WTC11 (cell line): ENCODE measurements at regions not wholly inside any gene's neighbourhood (a gene's known extent, or its start where the extent isn't known, plus 50 kb on each side); places are given as distances from the start of the nearest gene placed in this dataset.

Experiments
- ATAC-seq: fragments of 200-7000 bp; cut with Tn5 transposase; 2 replicates; pipeline ENCODE4 v1.10.0; 2021; ENCODE audit warnings: mild to moderate bottlenecking, moderate library complexity
- CTCF ChIA-PET: fragments of 300-600 bp; sonication (Branson Sonifier 250); formaldehyde crosslinking; loops from one replicate; lab custom pipeline; 2021; ENCODE audit warnings: antibody characterized with exemption; lab: Charles Lee
- POLR2A ChIA-PET: fragments of 350-600 bp; sonication (Branson Sonifier 250); formaldehyde crosslinking; loops from one replicate; lab custom pipeline; 2021; ENCODE audit warnings: antibody characterized with exemption; lab: Charles Lee
- DNase-seq: peaks from one replicate; pipeline ENCODE4 v3.0.0; 2021; ENCODE audit warnings: low spot score
- H3K27ac Mint-ChIP-seq: 2 replicates; pipeline ENCODE4 v1.8.0; 2021; ENCODE audit warnings: mixed read lengths
- H3K27me3 Mint-ChIP-seq: 2 replicates; pipeline ENCODE4 v1.8.0; 2021; ENCODE audit warnings: low read depth, mild to moderate bottlenecking, moderate library complexity, mixed read lengths
- H3K36me3 Mint-ChIP-seq: 2 replicates; pipeline ENCODE4 v1.8.0; 2021; ENCODE audit warnings: mixed read lengths
- H3K4me1 Mint-ChIP-seq: 2 replicates; pipeline ENCODE4 v1.8.0; 2022; ENCODE audit warnings: mixed read lengths
- H3K4me3 Mint-ChIP-seq: 2 replicates; pipeline ENCODE4 v1.8.0; 2021; ENCODE audit warnings: mild to moderate bottlenecking, moderate library complexity, mixed read lengths
- H3K9me3 Mint-ChIP-seq: 2 replicates; pipeline ENCODE4 v1.8.0; 2021; ENCODE audit warnings: mixed read lengths
- ATF3 ChIP-seq: sonication (generic); formaldehyde crosslinking; conservative IDR thresholded peaks from 2 replicates; pipeline ENCODE4 v1.8.1; 2022; ENCODE audit warnings: mild to moderate bottlenecking, missing genetic modification reagents
- E2F1 ChIP-seq: sonication (generic); formaldehyde crosslinking; IDR thresholded peaks from 2 replicates; pipeline ENCODE4 v1.8.0; 2022; ENCODE audit warnings: mild to moderate bottlenecking, missing genetic modification reagents
- E2F4 ChIP-seq: sonication (generic); formaldehyde crosslinking; IDR thresholded peaks from 2 replicates; pipeline ENCODE4 v1.8.1; 2022; ENCODE audit warnings: low read depth, mild to moderate bottlenecking, moderate library complexity, missing genetic modification reagents, borderline replicate concordance
- E2F5 ChIP-seq: sonication (generic); formaldehyde crosslinking; IDR thresholded peaks from 2 replicates; pipeline ENCODE4 v1.8.1; 2022; ENCODE audit warnings: mild to moderate bottlenecking, moderate library complexity, missing genetic modification reagents
- EMX1 ChIP-seq: fragments of 250-450 bp; sonication (Bioruptor Pico); IDR thresholded peaks from 2 replicates; pipeline ENCODE4 v1.8.0; 2021; ENCODE audit warnings: mild to moderate bottlenecking
- ESRRA ChIP-seq: sonication (generic); formaldehyde crosslinking; IDR thresholded peaks from 2 replicates; pipeline ENCODE4 v1.8.1; 2022; ENCODE audit warnings: mild to moderate bottlenecking, missing genetic modification reagents, borderline replicate concordance
- ETV6 ChIP-seq: sonication (generic); formaldehyde crosslinking; IDR thresholded peaks from 2 replicates; pipeline ENCODE4 v1.8.1; 2022; ENCODE audit warnings: mild to moderate bottlenecking, missing genetic modification reagents
- IRF1 ChIP-seq: sonication (generic); formaldehyde crosslinking; IDR thresholded peaks from 2 replicates; pipeline ENCODE4 v1.8.0; 2023; ENCODE audit warnings: missing genetic modification reagents
- IRF2 ChIP-seq: sonication (generic); formaldehyde crosslinking; IDR thresholded peaks from 2 replicates; pipeline ENCODE4 v1.8.0; 2022; ENCODE audit warnings: low read depth, missing genetic modification reagents, borderline replicate concordance
- MAX ChIP-seq: sonication (generic); formaldehyde crosslinking; IDR thresholded peaks from 2 replicates; pipeline ENCODE4 v1.8.0; 2022; ENCODE audit warnings: mild to moderate bottlenecking, missing genetic modification reagents
- NFE2L1 ChIP-seq: sonication (generic); formaldehyde crosslinking; IDR thresholded peaks from 2 replicates; pipeline ENCODE4 v1.8.1; 2023; ENCODE audit warnings: missing genetic modification reagents
- NR2C2 ChIP-seq: sonication (generic); formaldehyde crosslinking; IDR thresholded peaks from 2 replicates; pipeline ENCODE4 v1.8.0; 2022; ENCODE audit warnings: mild to moderate bottlenecking, missing genetic modification reagents
- OVOL2 ChIP-seq: fragments of 250-450 bp; sonication (Bioruptor Pico); IDR thresholded peaks from 2 replicates; pipeline ENCODE4 v1.9.0; 2021; ENCODE audit warnings: mild to moderate bottlenecking, borderline replicate concordance
- PRRX2 ChIP-seq: fragments of 250-450 bp; sonication (Bioruptor Pico); IDR thresholded peaks from 2 replicates; pipeline ENCODE4 v1.8.0; 2021; ENCODE audit warnings: mild to moderate bottlenecking
- RORB ChIP-seq: fragments of 250-450 bp; sonication (Bioruptor Pico); IDR thresholded peaks from 2 replicates; pipeline ENCODE4 v1.9.0; 2021; ENCODE audit warnings: mild to moderate bottlenecking
- SMAD3 ChIP-seq: sonication (generic); formaldehyde crosslinking; IDR thresholded peaks from 2 replicates; pipeline ENCODE4 v1.8.0; 2022; ENCODE audit warnings: missing genetic modification reagents, mild to moderate bottlenecking, borderline replicate concordance
- SMAD4 ChIP-seq: sonication (generic); formaldehyde crosslinking; IDR thresholded peaks from 2 replicates; pipeline ENCODE4 v1.8.0; 2022; ENCODE audit warnings: mild to moderate bottlenecking, missing genetic modification reagents
- ZBTB21 ChIP-seq: sonication (generic); formaldehyde crosslinking; IDR thresholded peaks from 2 replicates; pipeline ENCODE4 v1.8.1; 2023; ENCODE audit warnings: mild to moderate bottlenecking, missing genetic modification reagents, borderline replicate concordance
- ZSCAN18 ChIP-seq: fragments of 250-450 bp; sonication (Bioruptor Pico); IDR thresholded peaks from 2 replicates; pipeline ENCODE4 v2.1.2; 2022; ENCODE audit warnings: mild to moderate bottlenecking, moderate library complexity
- TF ChIP-seq, protein P1 (sequence below): sonication (generic); formaldehyde crosslinking; IDR thresholded peaks from 2 replicates; pipeline ENCODE4 v1.8.1; 2022; ENCODE audit warnings: low read depth, missing genetic modification reagents, borderline replicate concordance
- TF ChIP-seq, protein P2 (sequence below): sonication (generic); formaldehyde crosslinking; IDR thresholded peaks from 2 replicates; pipeline ENCODE4 v1.8.0; 2022; ENCODE audit warnings: mild to moderate bottlenecking, missing genetic modification reagents

- TF ChIP-seq ZSCAN18 (CRISPR knock-in tag) (no peak), MAX (no peak), E2F1 (CRISPR knock-in tag) (no peak), NR2C2 (CRISPR knock-in tag) (no peak), IRF1 (CRISPR knock-in tag) (no peak), OVOL2 (no peak)
- TF ChIP-seq, protein P1, sequence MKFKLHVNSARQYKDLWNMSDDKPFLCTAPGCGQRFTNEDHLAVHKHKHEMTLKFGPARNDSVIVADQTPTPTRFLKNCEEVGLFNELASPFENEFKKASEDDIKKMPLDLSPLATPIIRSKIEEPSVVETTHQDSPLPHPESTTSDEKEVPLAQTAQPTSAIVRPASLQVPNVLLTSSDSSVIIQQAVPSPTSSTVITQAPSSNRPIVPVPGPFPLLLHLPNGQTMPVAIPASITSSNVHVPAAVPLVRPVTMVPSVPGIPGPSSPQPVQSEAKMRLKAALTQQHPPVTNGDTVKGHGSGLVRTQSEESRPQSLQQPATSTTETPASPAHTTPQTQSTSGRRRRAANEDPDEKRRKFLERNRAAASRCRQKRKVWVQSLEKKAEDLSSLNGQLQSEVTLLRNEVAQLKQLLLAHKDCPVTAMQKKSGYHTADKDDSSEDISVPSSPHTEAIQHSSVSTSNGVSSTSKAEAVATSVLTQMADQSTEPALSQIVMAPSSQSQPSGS (CRISPR knock-in tag): no peak
Observed at GRCh38 chr6:90669420-90669819, 82.5 kb upstream of the MAP3K7 start (continued).

DNA sequence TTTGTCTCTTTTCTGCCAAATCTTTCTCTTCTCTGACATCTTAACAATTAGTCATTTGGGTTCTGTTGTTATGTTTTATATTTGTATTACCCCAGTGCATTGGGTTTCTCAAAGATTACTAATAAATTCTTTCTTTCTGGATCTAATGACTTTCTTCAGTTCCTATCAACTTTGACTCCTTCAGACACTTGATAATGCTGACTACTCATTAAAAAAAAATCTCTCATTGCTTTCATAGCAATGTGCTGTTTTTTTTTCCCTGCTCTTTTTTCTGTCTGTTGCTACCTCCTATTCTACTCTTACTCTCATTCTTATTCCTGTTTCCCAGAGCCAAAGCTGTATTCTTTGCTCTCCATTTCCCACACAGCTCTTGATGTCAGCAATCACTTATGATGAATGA is 81.3 kb upstream of the MAP3K7 start:
- CTCF ChIA-PET: interaction anchor here (1.1 kb wide), 1 partner anchor 9 kb away, joined by 3 read pairs; no protein-coding TSS in a partner anchor
- no peak overlapping the region for H3K27ac Mint-ChIP-seq
- ATAC-seq (no peak), DNase-seq (no peak)
- no peak overlapping the region for H3K4me3 Mint-ChIP-seq
- peaks cover 21% of the 10 kb centered on the region for H3K4me1 Mint-ChIP-seq
- peaks cover 22% of the 10 kb centered on the region for H3K36me3 Mint-ChIP-seq
- TF ChIP-seq EMX1 (CRISPR knock-in tag): no peak
- no peak for TF ChIP-seq ATF3
- TF ChIP-seq RORB (CRISPR knock-in tag): no peak
- TF ChIP-seq E2F5 (CRISPR knock-in tag): no peak
- TF ChIP-seq, all 79 proteins: peak for 0
- no peaks in the 10 kb centered on the region for H3K27me3 Mint-ChIP-seq
- peaks cover 19% of the 10 kb centered on the region for H3K9me3 Mint-ChIP-seq
- POLR2A ChIA-PET: interaction anchor here (1.4 to 1.5 kb wide), 2 partner anchors 33 to 81 kb away, joined by 3 to 4 read pairs; no protein-coding TSS in a partner anchor

DNA sequence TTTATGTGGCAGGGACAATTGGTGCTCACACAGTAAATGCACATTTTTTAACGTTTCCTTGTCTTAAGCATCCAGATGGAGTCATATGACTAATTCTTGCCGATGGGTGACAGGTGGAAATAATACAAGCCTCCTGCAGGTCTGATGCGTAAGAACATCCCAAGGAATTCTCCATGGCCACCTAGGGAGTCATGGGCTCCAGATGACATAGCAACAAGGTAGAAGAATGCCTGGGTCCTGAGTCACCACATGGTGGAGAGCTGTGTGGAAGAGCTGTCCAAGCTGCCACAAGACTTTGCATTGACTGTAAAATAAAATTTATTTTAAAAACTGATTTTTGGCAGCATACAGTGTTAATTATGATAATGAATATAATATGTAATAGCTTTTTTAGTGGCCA is 77.0 kb upstream of the MAP3K7 start:
- peaks cover 34% of the 10 kb centered on the region for H3K36me3 Mint-ChIP-seq
- H3K27ac Mint-ChIP-seq: no peak overlapping the region
- H3K4me1 Mint-ChIP-seq: no peaks in the 10 kb centered on the region
- TF ChIP-seq PRRX2 (CRISPR knock-in tag) (no peak), SMAD3 (no peak), ZBTB21 (CRISPR knock-in tag) (no peak), E2F4 (no peak), MAX (no peak), ETV6 (CRISPR knock-in tag) (no peak), SMAD4 (no peak), IRF2 (CRISPR knock-in tag) (no peak), ESRRA (CRISPR knock-in tag) (no peak), NFE2L1 (CRISPR knock-in tag) (no peak), E2F5 (CRISPR knock-in tag) (no peak)
- TF ChIP-seq, protein P2, sequence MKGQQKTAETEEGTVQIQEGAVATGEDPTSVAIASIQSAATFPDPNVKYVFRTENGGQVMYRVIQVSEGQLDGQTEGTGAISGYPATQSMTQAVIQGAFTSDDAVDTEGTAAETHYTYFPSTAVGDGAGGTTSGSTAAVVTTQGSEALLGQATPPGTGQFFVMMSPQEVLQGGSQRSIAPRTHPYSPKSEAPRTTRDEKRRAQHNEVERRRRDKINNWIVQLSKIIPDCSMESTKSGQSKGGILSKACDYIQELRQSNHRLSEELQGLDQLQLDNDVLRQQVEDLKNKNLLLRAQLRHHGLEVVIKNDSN (CRISPR knock-in tag): no peak
- ChIA-PET POLR2A (no interaction called here), CTCF (no interaction called here)
- ATAC-seq: peak; percentile 64; the same call in 1 of the 2 replicates
- no peaks in the 10 kb centered on the region for H3K27me3 Mint-ChIP-seq
- H3K9me3 Mint-ChIP-seq: peaks cover 44% of the 10 kb centered on the region
- no peak overlapping the region for H3K4me3 Mint-ChIP-seq
- no peak for DNase-seq
